ENCODE measurements at regions not wholly inside any gene's neighbourhood (a gene's known extent, or its start where the extent isn't known, plus 50 kb on each side); places are given as distances from the start of the nearest gene placed in this dataset.

GRCh38 chr18:67290421-67290820, 226.1 kb downstream of the DSEL start:
- H3K4ac ChIP-seq (replicated peaks; ENCODE audit: insufficient read length, low read depth, low read length), result no peak overlapping the region
- H4K91ac ChIP-seq (replicated peaks; ENCODE audit: insufficient read length, low read length), result no peak overlapping the region
- ChIA-PET CTCF (ENCODE audit: partially characterized antibody) (no interaction called here), POLR2A (ENCODE audit: partially characterized antibody) (no interaction called here)
- no peak overlapping the region for H2BK120ac ChIP-seq (replicated peaks; ENCODE audit: low read depth, low read length)
- FAIRE-seq (no peak), DNase-seq (ENCODE audit: low read depth in 1 of 2, low spot score in 2 of 2) (no peak)
- no peak overlapping the region for H3K14ac ChIP-seq (ENCODE audit: insufficient read length)
- H3K4me1 ChIP-seq (replicated peaks in 1 of 4; ENCODE audit: control insufficient read depth in 3 of 4, insufficient read depth in 4 of 4, low read length in 3 of 4), result no peaks in the 10 kb centered on the region
- no peaks in the 10 kb centered on the region for H3K36me3 ChIP-seq (ENCODE audit: control insufficient read depth in 2 of 4, insufficient read depth in 4 of 4, low read length in 3 of 4)
- H3K4me3 ChIP-seq (ENCODE audit: extremely low read depth in 1 of 4, insufficient read depth in 2 of 4, low read depth in 3 of 4, low read length in 4 of 4), result no peak overlapping the region
- no peak overlapping the region for H4K8ac ChIP-seq (ENCODE audit: extremely low read depth, insufficient read depth, low read length)
- H3K23me2 ChIP-seq (ENCODE audit: low read depth, low read length), result no peaks in the 10 kb centered on the region
- H2BK15ac ChIP-seq (ENCODE audit: low read length), result no peak overlapping the region
- no peaks in the 10 kb centered on the region for H4K20me1 ChIP-seq (replicated peaks in 1 of 2; ENCODE audit: control insufficient read depth in 1 of 2, insufficient read depth in 2 of 2, low read length in 2 of 2)
- H3K9me3 ChIP-seq (ENCODE audit: insufficient read depth in 2 of 2, low read depth in 1 of 2, low read length in 1 of 2), result no peaks in the 10 kb centered on the region
- H3K18ac ChIP-seq (ENCODE audit: extremely low read depth, low read length), result no peak overlapping the region
- no peak overlapping the region for H3K27ac ChIP-seq (ENCODE audit: low read depth, low read length)
- no peak overlapping the region for H3K56ac ChIP-seq (replicated peaks; ENCODE audit: insufficient read length, low read depth, low read length)
- H2BK20ac ChIP-seq (ENCODE audit: low read length), result no peak overlapping the region
- H2AK5ac ChIP-seq (ENCODE audit: low read depth, low read length), result no peak overlapping the region
- no peak overlapping the region for H3K4me2 ChIP-seq (ENCODE audit: insufficient read depth in 1 of 2, low read depth in 2 of 2, low read length in 2 of 2)
- no peak overlapping the region for H3K9ac ChIP-seq (replicated peaks in 1 of 4; ENCODE audit: extremely low read depth in 1 of 4, low read depth in 3 of 4, low read length in 3 of 4)
- no peak overlapping the region for H2AFZ ChIP-seq (ENCODE audit: low read length)
- H3K79me1 ChIP-seq (ENCODE audit: low read depth, low read length), result no peaks in the 10 kb centered on the region
- H2BK12ac ChIP-seq (ENCODE audit: low read depth, low read length), result no peak overlapping the region
- no peak overlapping the region for H3K23ac ChIP-seq (ENCODE audit: insufficient read length)
- no peaks in the 10 kb centered on the region for H3K27me3 ChIP-seq (replicated peaks in 1 of 4; ENCODE audit: control insufficient read depth in 3 of 4, extremely low read depth in 1 of 4, insufficient read depth in 3 of 4, low read length in 3 of 4)
- WGBS, 2 experiments (ENCODE audit: extremely low coverage in 1 of 2, insufficient coverage in 1 of 2, insufficient read length in 1 of 2, insufficient replicate concordance in 2 of 2, low coverage in 1 of 2, low lambda C conversion rate in 2 of 2, missing lambda C conversion rate in 1 of 2), result 76% methylated on average over 4 of the region's 4 CpGs; no CpG with 5 or more reads in 1 of the 2 experiments
- H2BK5ac ChIP-seq (ENCODE audit: low read depth, low read length), result no peak overlapping the region
- no peak overlapping the region for H4K5ac ChIP-seq (ENCODE audit: insufficient read length, low read depth, low read length)
- no peaks in the 10 kb centered on the region for H3K79me2 ChIP-seq (ENCODE audit: control insufficient read depth in 1 of 2, insufficient read depth in 2 of 2, low read length in 2 of 2)
- no peak for TF ChIP-seq PHF8 (conservative IDR thresholded peaks at IDR 0.05; ENCODE audit: low read depth, low read length)
- no peak for TF ChIP-seq CTCF (IDR thresholded peaks at IDR 0.05; ENCODE audit: control extremely low read depth in 1 of 3, insufficient read depth in 1 of 3, low read depth in 1 of 3, low read length in 3 of 3)
- no peak for TF ChIP-seq RXRA (IDR thresholded peaks at IDR 0.05; ENCODE audit: insufficient read depth, low read depth, low read length)
- TF ChIP-seq CREB1 (IDR thresholded peaks at IDR 0.05), result no peak
- no peak for TF ChIP-seq GTF2F1 (IDR thresholded peaks at IDR 0.05; ENCODE audit: borderline replicate concordance, low read depth, low read length)
- TF ChIP-seq RBBP5 (IDR thresholded peaks at IDR 0.05; ENCODE audit: borderline replicate concordance, low read depth, low read length), result no peak
- no peak for TF ChIP-seq TAF1 (IDR thresholded peaks at IDR 0.05; ENCODE audit: low read depth, low read length)
- TF ChIP-seq ATF2 (IDR thresholded peaks at IDR 0.05; ENCODE audit: low read length), result no peak
- TF ChIP-seq EP300 (IDR thresholded peaks at IDR 0.05; ENCODE audit: borderline replicate concordance in 1 of 2, low read depth in 2 of 2, low read length in 2 of 2), result no peak
- TF ChIP-seq POLR2AphosphoS5 (IDR thresholded peaks at IDR 0.05; ENCODE audit: low read depth, low read length), result no peak
- TF ChIP-seq CHD1 (IDR thresholded peaks at IDR 0.05; ENCODE audit: low read depth, low read length), result no peak

All from H1 (cell line).